WI38 (cell line): ENCODE measurements at regions not wholly inside any gene's neighbourhood (a gene's known extent, or its start where the extent isn't known, plus 50 kb on each side); places are given as distances from the start of the nearest gene placed in this dataset.

Experiments
- H3K4me3 ChIP-seq: 2 replicates; pipeline ENCODE4 v1.5.1; 2011; ENCODE audit warnings: low read depth, mild to moderate bottlenecking, control low read depth, low read length
- TF ChIP-seq, protein P1 (sequence below): IDR thresholded peaks from 2 replicates; pipeline ENCODE4 v1.5.1; 2012; ENCODE audit warnings: low read depth, mild to moderate bottlenecking, control low read depth, low read length

GRCh38 chr18:67217551-67218166 is 298.9 kb downstream of the DSEL start:
- TF ChIP-seq, protein P1, sequence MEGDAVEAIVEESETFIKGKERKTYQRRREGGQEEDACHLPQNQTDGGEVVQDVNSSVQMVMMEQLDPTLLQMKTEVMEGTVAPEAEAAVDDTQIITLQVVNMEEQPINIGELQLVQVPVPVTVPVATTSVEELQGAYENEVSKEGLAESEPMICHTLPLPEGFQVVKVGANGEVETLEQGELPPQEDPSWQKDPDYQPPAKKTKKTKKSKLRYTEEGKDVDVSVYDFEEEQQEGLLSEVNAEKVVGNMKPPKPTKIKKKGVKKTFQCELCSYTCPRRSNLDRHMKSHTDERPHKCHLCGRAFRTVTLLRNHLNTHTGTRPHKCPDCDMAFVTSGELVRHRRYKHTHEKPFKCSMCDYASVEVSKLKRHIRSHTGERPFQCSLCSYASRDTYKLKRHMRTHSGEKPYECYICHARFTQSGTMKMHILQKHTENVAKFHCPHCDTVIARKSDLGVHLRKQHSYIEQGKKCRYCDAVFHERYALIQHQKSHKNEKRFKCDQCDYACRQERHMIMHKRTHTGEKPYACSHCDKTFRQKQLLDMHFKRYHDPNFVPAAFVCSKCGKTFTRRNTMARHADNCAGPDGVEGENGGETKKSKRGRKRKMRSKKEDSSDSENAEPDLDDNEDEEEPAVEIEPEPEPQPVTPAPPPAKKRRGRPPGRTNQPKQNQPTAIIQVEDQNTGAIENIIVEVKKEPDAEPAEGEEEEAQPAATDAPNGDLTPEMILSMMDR = peak; percentile 49; the same call in 1 of the 2 replicates
- no peak overlapping the region for H3K4me3 ChIP-seq

- TF ChIP-seq, protein P1 = no peak
Measured at GRCh38 chr18:67216846-67217245, 299.7 kb downstream of the DSEL start.

GRCh38 chr18:67215686-67216085 is 300.8 kb downstream of the DSEL start:
- TF ChIP-seq, protein P1 = no peak
- no peak overlapping the region for H3K4me3 ChIP-seq

More at GRCh38 chr18:67216846-67217245, 299.7 kb downstream of the DSEL start:
- no peak overlapping the region for H3K4me3 ChIP-seq

DNA sequence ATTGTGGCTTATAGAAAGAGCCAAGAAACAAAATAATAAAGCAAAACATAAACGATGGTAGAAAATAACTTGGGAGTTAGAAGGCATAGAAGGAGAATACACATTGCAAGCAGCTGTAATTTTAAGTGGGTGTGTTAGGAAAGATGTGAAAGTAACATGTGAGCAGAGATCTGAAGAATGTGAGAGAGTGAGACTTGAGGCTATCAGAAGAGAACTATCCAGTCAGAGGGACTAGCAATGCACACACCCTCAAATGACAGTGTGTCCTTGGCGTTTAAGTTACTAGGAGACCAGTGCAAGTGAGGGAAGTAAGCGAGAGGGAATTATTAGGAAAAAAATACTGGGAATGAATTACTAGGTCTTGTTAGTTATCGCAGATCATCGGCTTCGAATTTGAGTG is 304.9 kb downstream of the DSEL start:
- no peak overlapping the region for H3K4me3 ChIP-seq
- TF ChIP-seq, protein P1 = no peak

- TF ChIP-seq, protein P1 = no peak
- H3K4me3 ChIP-seq = no peak overlapping the region
Measured at GRCh38 chr18:67200665-67201064, 315.9 kb downstream of the DSEL start.

DNA sequence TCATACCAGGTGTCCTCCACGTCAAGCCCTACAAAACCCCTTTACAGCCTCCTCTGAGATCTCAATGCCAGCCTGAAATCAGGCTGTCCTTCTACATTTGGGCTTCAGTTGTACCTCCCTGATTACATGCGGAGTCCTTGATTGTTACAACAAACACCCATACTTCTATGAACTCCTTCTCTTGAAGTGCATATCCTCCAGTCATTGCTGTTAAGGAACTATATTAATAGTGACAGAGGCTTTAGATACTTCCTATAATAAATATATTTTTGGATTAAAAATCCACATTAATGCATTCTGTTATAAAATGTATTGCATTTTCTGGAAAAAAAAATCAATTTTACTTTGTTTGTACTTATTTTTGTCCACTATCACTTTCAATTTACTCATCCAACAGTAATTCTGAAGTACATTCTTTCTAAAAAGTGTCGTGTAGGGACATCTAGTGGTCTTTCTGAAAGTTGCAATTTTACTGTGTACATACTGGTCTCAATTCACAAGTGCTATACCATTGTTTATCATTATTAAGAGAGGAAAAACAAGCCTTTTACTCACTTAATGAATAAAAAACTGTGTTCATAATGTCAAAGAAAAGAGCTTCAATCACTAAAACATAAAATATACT is 316.4 kb downstream of the DSEL start:
- H3K4me3 ChIP-seq = no peak overlapping the region
- TF ChIP-seq, protein P1 = no peak; the same call in 1 of the 2 replicates

GRCh38 chr18:67194886-67195285 is 321.6 kb downstream of the DSEL start:
- no peak overlapping the region for H3K4me3 ChIP-seq
- TF ChIP-seq, protein P1 = no peak
